HCT116 (cell line): ENCODE measurements at regions not wholly inside any gene's neighbourhood (a gene's known extent, or its start where the extent isn't known, plus 50 kb on each side); places are given as distances from the start of the nearest gene placed in this dataset.

ENCODE experiments used
- ATAC-seq: fragments of 200-7000 bp; cut with Tn5 transposase; 2 replicates; pipeline ENCODE4 v1.9.1; 2020; ENCODE audit warnings: mild to moderate bottlenecking, moderate library complexity
- BruUV-seq: library from RNA; stranded (reverse); fragments of 400-500 nt; replicated peaks from 2 replicates; lab custom pipeline; 2021; lab: Mats Ljungman, UMichigan
- CTCF ChIA-PET: fragments of 300-600 bp; sonication (Branson Sonifier 250); formaldehyde crosslinking; loops from one replicate; lab custom pipeline; 2021; ENCODE audit warnings: antibody characterized with exemption; lab: Charles Lee
- POLR2A ChIA-PET: fragments of 300-600, 350-600 bp; sonication (Branson Sonifier 250); formaldehyde crosslinking; loops from one replicate; lab custom pipeline; 2021; ENCODE audit warnings: antibody characterized with exemption; lab: Charles Lee
- RAD21 ChIA-PET, 2 experiments: fragments of 300-600 bp; sonication (Branson Sonifier 250); formaldehyde crosslinking; loops; one replicate each; lab custom pipeline; 2023; ENCODE audit warnings: low total read pairs in 2 of 2; ENCODE audit not compliant: uncharacterized antibody in 2 of 2, unreplicated experiment in 2 of 2, low non-redundant PET in 1 of 2; lab: Charles Lee
- DNase-seq: peaks from one replicate; pipeline ENCODE4 v3.0.0-alpha.2; 2010; ENCODE audit warnings: low read depth, low spot score
- H2AFZ ChIP-seq: fragments of 200-600 bp; shearing (Covaris generic), sonication (generic); 2 replicates; pipeline ENCODE4 v1.6.1; 2017; ENCODE audit warnings: low read depth, mixed run types, mixed read lengths, antibody characterized with exemption, low read length; ENCODE audit not compliant: poor library complexity, severe bottlenecking
- H3K27ac ChIP-seq: 2 replicates; pipeline ENCODE4 v1.5.1; 2012; ENCODE audit warnings: low read depth, low read length
- H3K27me3 ChIP-seq: fragments of 200-600 bp; sonication (generic); 2 replicates; pipeline ENCODE4 v1.6.1; 2016; ENCODE audit warnings: mixed run types, low read length, mixed read lengths; ENCODE audit not compliant: insufficient read depth
- H3K36me3 ChIP-seq, 2 experiments: fragments of 200-500 bp in 1 of 2; fragments of 200-600 bp in 1 of 2; sonication (Bioruptor generic) in 1 of 2; sonication (generic) in 1 of 2; 2 replicates each; pipeline versions ENCODE4 v1.5.1 to v1.6.1; 2014 to 2016; ENCODE audit warnings: low read length in 2 of 2, inconsistent platforms in 1 of 2, mixed read lengths in 1 of 2, mixed run types in 1 of 2; ENCODE audit not compliant: insufficient read depth in 2 of 2, control insufficient read depth in 1 of 2
- H3K4me1 ChIP-seq, 2 experiments: fragments of 200-600 bp in 1 of 2; sonication (generic) in 1 of 2; 2 replicates each; pipeline versions ENCODE4 v1.5.1 to v1.6.1; 2012 to 2017; ENCODE audit warnings: low read length in 2 of 2, inconsistent platforms in 1 of 2, mild to moderate bottlenecking in 1 of 2, mixed read lengths in 1 of 2, mixed run types in 1 of 2, moderate library complexity in 1 of 2; ENCODE audit not compliant: insufficient read depth in 2 of 2, control insufficient read depth in 1 of 2
- H3K4me2 ChIP-seq: fragments of 200-600 bp; sonication (generic); 2 replicates; pipeline ENCODE4 v1.6.1; 2017; ENCODE audit warnings: mixed run types, low read length, mixed read lengths
- H3K4me3 ChIP-seq, 2 experiments: fragments of 200-600 bp in 1 of 2; sonication (generic) in 1 of 2; replicated peaks in 1 of 2; 2 replicates each; pipeline ENCODE4 v1.5.1; 2011 to 2016; ENCODE audit warnings: low read length in 2 of 2, control low read depth in 1 of 2, low read depth in 1 of 2, mild to moderate bottlenecking in 1 of 2, mixed read lengths in 1 of 2, mixed run types in 1 of 2
- H3K79me2 ChIP-seq: fragments of 200-600 bp; sonication (generic); 2 replicates; pipeline ENCODE4 v1.6.1; 2017; ENCODE audit warnings: mild to moderate bottlenecking, mixed run types, low read length, moderate library complexity, mixed read lengths; ENCODE audit not compliant: insufficient read depth
- H3K9ac ChIP-seq: fragments of 200-600 bp; sonication (generic); 2 replicates; pipeline ENCODE4 v1.6.1; 2016; ENCODE audit warnings: low read length, mixed read lengths
- H3K9me2 ChIP-seq: fragments of 200-600 bp; sonication (generic), shearing (Covaris generic); 2 replicates; pipeline ENCODE4 v1.6.1; 2017; ENCODE audit warnings: mixed run types, mild to moderate bottlenecking, moderate library complexity; ENCODE audit not compliant: insufficient read depth
- H3K9me3 ChIP-seq, 2 experiments: fragments of 200-500 bp in 1 of 2; fragments of 200-600 bp in 1 of 2; sonication (Bioruptor generic) in 1 of 2; sonication (generic) in 1 of 2; 2 replicates each; pipeline ENCODE4 v1.6.1; 2014 to 2017; ENCODE audit warnings: low read length in 2 of 2, mixed read lengths in 2 of 2, inconsistent platforms in 1 of 2, low read depth in 1 of 2, mild to moderate bottlenecking in 1 of 2, mixed run types in 1 of 2, moderate library complexity in 1 of 2; ENCODE audit not compliant: control insufficient read depth in 1 of 2, insufficient read depth in 1 of 2
- H4K20me1 ChIP-seq: fragments of 200-600 bp; sonication (generic), shearing (Covaris generic); 2 replicates; pipeline ENCODE4 v1.6.1; 2017; ENCODE audit warnings: mixed run types, mild to moderate bottlenecking, moderate library complexity; ENCODE audit not compliant: insufficient read depth
- CBX3 ChIP-seq: IDR thresholded peaks from 2 replicates; pipeline ENCODE4 v1.6.1; 2012; ENCODE audit warnings: low read depth
- CEBPB ChIP-seq: IDR thresholded peaks from 2 replicates; pipeline ENCODE4 v1.6.1; 2012; ENCODE audit warnings: low read depth
- EGR1 ChIP-seq: IDR thresholded peaks from 2 replicates; pipeline ENCODE4 v1.6.1; 2012; ENCODE audit warnings: low read depth
- ELF1 ChIP-seq: IDR thresholded peaks from 2 replicates; pipeline ENCODE4 v1.6.1; 2012; ENCODE audit warnings: low read depth, borderline replicate concordance
- EZH2phosphoT487 ChIP-seq: fragments of 200-600 bp; IDR thresholded peaks from 2 replicates; pipeline ENCODE4 v1.6.1; 2018; ENCODE audit warnings: antibody characterized with exemption, borderline replicate concordance
- FOSL1 ChIP-seq: IDR thresholded peaks from 2 replicates; pipeline ENCODE4 v1.6.1; 2012; ENCODE audit warnings: low read depth
- SIN3A ChIP-seq: IDR thresholded peaks from 2 replicates; pipeline ENCODE4 v1.6.1; 2012; ENCODE audit warnings: low read depth
- TCF7L2 ChIP-seq: IDR thresholded peaks from 2 replicates; pipeline ENCODE4 v1.7.0; 2011; ENCODE audit warnings: borderline replicate concordance, inconsistent platforms; ENCODE audit not compliant: insufficient read depth, insufficient read length; ENCODE audit errors: extremely low read depth
- ZFX ChIP-seq: fragments of 450-650 bp; IDR thresholded peaks from 2 replicates; pipeline ENCODE4 v1.6.1; 2017
- intact Hi-C: fragments of 100-400 bp; cut with micrococcal nuclease; formaldehyde crosslinking; loops from 2 replicates; pipeline ENCODE4 v1.10.0; 2022
- TF ChIP-seq, protein P1 (sequence below): IDR thresholded peaks from 2 replicates; pipeline ENCODE4 v1.6.1; 2011; ENCODE audit warnings: mild to moderate bottlenecking, low read length, moderate library complexity; ENCODE audit not compliant: insufficient replicate concordance; ENCODE audit errors: extremely low read depth
- TF ChIP-seq, protein P2 (sequence below): IDR thresholded peaks from 2 replicates; pipeline ENCODE4 v1.6.1; 2012
- TF ChIP-seq, protein P3 (sequence below), 3 experiments: fragments of 200-600 bp in 1 of 3; sonication (generic) in 1 of 3; IDR thresholded peaks in 2 of 3; conservative IDR thresholded peaks in 1 of 3; 2 replicates each; pipeline ENCODE4 v1.5.1; 2012 to 2017; ENCODE audit warnings: low read depth in 2 of 3, low read length in 2 of 3, antibody characterized with exemption in 1 of 3, borderline replicate concordance in 1 of 3, control low read depth in 1 of 3, mild to moderate bottlenecking in 1 of 3, mixed read lengths in 1 of 3, mixed run types in 1 of 3, moderate library complexity in 1 of 3; ENCODE audit not compliant: insufficient read depth in 1 of 3
- TF ChIP-seq, protein P4 (sequence below): IDR thresholded peaks from 2 replicates; pipeline ENCODE4 v1.6.1; 2012; ENCODE audit warnings: low read depth

DNA sequence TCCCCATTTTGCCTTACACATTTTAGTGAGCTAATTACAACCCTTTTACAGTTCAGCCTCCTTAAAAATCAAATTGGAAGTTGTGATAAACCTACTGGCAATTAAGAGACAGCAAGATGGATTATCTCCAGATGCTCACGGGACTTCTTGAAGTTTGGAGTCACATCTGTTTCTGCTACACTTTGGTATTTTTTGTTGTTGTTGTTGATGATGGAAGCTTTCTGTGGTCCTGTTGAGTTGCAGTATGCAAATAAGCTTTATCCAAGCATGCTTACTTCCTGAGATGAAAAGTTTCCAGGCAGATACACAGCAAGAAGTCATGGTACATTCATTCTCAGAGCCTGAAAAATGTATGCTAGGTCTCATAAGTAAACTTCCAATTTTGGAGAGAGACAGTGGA, 670.0 kb upstream of the AMOT start:
- H4K20me1 ChIP-seq = no peaks in the 10 kb centered on the region
- H3K4me3 ChIP-seq = no peak overlapping the region
- ChIA-PET CTCF (no interaction called here), RAD21 (no interaction called here), POLR2A (no interaction called here)
- no peaks in the 10 kb centered on the region for H3K36me3 ChIP-seq
- no peak overlapping the region for H3K4me2 ChIP-seq
- H3K4me1 ChIP-seq = peaks cover 0 to 20% of the 10 kb centered on the region in 2 experiments; a peak in 2 of 4 replicates
- no peak overlapping the region for H3K9ac ChIP-seq
- intact Hi-C loops = no loop called here
- H3K27ac ChIP-seq = no peak overlapping the region
- no peaks in the 10 kb centered on the region for H3K79me2 ChIP-seq
- BruUV-seq = no TSS peak
- no peaks in the 10 kb centered on the region for H3K9me3 ChIP-seq
- TF ChIP-seq, protein P1, sequence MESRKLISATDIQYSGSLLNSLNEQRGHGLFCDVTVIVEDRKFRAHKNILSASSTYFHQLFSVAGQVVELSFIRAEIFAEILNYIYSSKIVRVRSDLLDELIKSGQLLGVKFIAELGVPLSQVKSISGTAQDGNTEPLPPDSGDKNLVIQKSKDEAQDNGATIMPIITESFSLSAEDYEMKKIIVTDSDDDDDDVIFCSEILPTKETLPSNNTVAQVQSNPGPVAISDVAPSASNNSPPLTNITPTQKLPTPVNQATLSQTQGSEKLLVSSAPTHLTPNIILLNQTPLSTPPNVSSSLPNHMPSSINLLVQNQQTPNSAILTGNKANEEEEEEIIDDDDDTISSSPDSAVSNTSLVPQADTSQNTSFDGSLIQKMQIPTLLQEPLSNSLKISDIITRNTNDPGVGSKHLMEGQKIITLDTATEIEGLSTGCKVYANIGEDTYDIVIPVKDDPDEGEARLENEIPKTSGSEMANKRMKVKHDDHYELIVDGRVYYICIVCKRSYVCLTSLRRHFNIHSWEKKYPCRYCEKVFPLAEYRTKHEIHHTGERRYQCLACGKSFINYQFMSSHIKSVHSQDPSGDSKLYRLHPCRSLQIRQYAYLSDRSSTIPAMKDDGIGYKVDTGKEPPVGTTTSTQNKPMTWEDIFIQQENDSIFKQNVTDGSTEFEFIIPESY = no peak
- H3K9me2 ChIP-seq = no peaks in the 10 kb centered on the region
- no peaks in the 10 kb centered on the region for H3K27me3 ChIP-seq
- H2AFZ ChIP-seq = peak overlapping the region; percentile 74
- DNase-seq = no peak
- ATAC-seq = no peak

DNA sequence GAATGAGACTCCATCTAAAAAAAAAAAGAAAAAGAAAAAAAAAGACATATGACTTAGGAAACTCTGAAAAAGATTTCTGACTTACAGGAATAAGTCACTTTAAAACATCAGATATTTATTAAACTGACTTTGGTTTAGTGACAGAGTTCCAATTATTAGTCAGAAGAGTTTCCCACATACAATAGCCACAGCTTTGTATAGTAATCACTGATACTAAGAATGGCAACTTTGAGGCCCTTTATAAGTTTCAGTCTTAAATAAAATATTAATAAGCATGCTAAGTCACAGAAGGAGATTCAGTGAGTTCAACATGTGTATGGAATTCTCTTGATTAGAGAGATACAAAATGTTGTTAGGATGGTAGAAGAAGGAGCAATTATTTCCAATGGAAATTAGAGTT, 652.3 kb upstream of the AMOT start:
- Histone ChIP-seq H2AFZ (no peak overlapping the region), H3K27ac (no peak overlapping the region), H3K9me2 (no peaks in the 10 kb centered on the region), H3K79me2 (no peaks in the 10 kb centered on the region), H3K9ac (no peak overlapping the region), H3K9me3 (no peaks in the 10 kb centered on the region), H3K4me3 (no peak overlapping the region), H4K20me1 (no peaks in the 10 kb centered on the region), H3K4me2 (no peak overlapping the region), H3K4me1 (no peaks in the 10 kb centered on the region), H3K36me3 (no peaks in the 10 kb centered on the region), H3K27me3 (no peaks in the 10 kb centered on the region)
- ChIA-PET POLR2A (no interaction called here), CTCF (no interaction called here), RAD21 (no interaction called here)
- ATAC-seq (no peak), DNase-seq (no peak)
- no TSS peak for BruUV-seq
- intact Hi-C loops = no loop called here
- TF ChIP-seq, protein P2, sequence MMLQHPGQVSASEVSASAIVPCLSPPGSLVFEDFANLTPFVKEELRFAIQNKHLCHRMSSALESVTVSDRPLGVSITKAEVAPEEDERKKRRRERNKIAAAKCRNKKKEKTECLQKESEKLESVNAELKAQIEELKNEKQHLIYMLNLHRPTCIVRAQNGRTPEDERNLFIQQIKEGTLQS = no peak
- no peak for TF ChIP-seq CBX3
- TF ChIP-seq ELF1 = no peak
- TF ChIP-seq, protein P3, sequence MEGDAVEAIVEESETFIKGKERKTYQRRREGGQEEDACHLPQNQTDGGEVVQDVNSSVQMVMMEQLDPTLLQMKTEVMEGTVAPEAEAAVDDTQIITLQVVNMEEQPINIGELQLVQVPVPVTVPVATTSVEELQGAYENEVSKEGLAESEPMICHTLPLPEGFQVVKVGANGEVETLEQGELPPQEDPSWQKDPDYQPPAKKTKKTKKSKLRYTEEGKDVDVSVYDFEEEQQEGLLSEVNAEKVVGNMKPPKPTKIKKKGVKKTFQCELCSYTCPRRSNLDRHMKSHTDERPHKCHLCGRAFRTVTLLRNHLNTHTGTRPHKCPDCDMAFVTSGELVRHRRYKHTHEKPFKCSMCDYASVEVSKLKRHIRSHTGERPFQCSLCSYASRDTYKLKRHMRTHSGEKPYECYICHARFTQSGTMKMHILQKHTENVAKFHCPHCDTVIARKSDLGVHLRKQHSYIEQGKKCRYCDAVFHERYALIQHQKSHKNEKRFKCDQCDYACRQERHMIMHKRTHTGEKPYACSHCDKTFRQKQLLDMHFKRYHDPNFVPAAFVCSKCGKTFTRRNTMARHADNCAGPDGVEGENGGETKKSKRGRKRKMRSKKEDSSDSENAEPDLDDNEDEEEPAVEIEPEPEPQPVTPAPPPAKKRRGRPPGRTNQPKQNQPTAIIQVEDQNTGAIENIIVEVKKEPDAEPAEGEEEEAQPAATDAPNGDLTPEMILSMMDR (IDR thresholded peaks at IDR 0.05 in 2 of 3, conservative IDR thresholded peaks at IDR 0.05 in 1 of 3; ENCODE audit: borderline replicate concordance in 1 of 3, insufficient read depth in 1 of 3, low read depth in 2 of 3, low read length in 2 of 3) = no peak
- TF ChIP-seq ZFX = no peak
- no peak for TF ChIP-seq EGR1
- no peak for TF ChIP-seq SIN3A
- no peak for TF ChIP-seq FOSL1
- no peak for TF ChIP-seq TCF7L2
- no peak for TF ChIP-seq CEBPB
- TF ChIP-seq, protein P4, sequence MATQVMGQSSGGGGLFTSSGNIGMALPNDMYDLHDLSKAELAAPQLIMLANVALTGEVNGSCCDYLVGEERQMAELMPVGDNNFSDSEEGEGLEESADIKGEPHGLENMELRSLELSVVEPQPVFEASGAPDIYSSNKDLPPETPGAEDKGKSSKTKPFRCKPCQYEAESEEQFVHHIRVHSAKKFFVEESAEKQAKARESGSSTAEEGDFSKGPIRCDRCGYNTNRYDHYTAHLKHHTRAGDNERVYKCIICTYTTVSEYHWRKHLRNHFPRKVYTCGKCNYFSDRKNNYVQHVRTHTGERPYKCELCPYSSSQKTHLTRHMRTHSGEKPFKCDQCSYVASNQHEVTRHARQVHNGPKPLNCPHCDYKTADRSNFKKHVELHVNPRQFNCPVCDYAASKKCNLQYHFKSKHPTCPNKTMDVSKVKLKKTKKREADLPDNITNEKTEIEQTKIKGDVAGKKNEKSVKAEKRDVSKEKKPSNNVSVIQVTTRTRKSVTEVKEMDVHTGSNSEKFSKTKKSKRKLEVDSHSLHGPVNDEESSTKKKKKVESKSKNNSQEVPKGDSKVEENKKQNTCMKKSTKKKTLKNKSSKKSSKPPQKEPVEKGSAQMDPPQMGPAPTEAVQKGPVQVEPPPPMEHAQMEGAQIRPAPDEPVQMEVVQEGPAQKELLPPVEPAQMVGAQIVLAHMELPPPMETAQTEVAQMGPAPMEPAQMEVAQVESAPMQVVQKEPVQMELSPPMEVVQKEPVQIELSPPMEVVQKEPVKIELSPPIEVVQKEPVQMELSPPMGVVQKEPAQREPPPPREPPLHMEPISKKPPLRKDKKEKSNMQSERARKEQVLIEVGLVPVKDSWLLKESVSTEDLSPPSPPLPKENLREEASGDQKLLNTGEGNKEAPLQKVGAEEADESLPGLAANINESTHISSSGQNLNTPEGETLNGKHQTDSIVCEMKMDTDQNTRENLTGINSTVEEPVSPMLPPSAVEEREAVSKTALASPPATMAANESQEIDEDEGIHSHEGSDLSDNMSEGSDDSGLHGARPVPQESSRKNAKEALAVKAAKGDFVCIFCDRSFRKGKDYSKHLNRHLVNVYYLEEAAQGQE = no peak
- TF ChIP-seq EZH2phosphoT487 = no peak
